H9 (cell line): ENCODE measurements at regions not wholly inside any gene's neighbourhood (a gene's known extent, or its start where the extent isn't known, plus 50 kb on each side); places are given as distances from the start of the nearest gene placed in this dataset.

ENCODE experiments used
- DNase-seq: peaks from one replicate; pipeline ENCODE4 v3.0.0-alpha.2; 2017
- H2AFZ ChIP-seq: one replicate; pipeline ENCODE4 v1.6.1; 2013; ENCODE audit warnings: mild to moderate bottlenecking, low read length, control low read depth, moderate library complexity
- H2AK5ac ChIP-seq: 2 replicates; pipeline ENCODE4 v1.6.1; 2013; ENCODE audit warnings: low read length, control low read depth, mixed read lengths; ENCODE audit not compliant: insufficient read length
- H2BK120ac ChIP-seq: one replicate; pipeline ENCODE4 v1.6.1; 2013; ENCODE audit warnings: low read depth, mild to moderate bottlenecking, low read length, control low read depth, inconsistent platforms; ENCODE audit not compliant: poor library complexity, severe bottlenecking
- H2BK12ac ChIP-seq: 2 replicates; pipeline ENCODE4 v1.6.1; 2013; ENCODE audit warnings: low read length, control low read depth, mixed read lengths, low read depth; ENCODE audit not compliant: insufficient read length
- H2BK15ac ChIP-seq: 2 replicates; pipeline ENCODE4 v1.6.1; 2013; ENCODE audit warnings: low read depth, low read length, control low read depth
- H2BK20ac ChIP-seq: one replicate; pipeline ENCODE4 v1.6.1; 2013; ENCODE audit warnings: low read depth, mild to moderate bottlenecking, low read length, control low read depth, inconsistent platforms; ENCODE audit not compliant: poor library complexity, severe bottlenecking
- H2BK5ac ChIP-seq: 2 replicates; pipeline ENCODE4 v1.6.1; 2013; ENCODE audit warnings: low read length, control low read depth, mixed read lengths; ENCODE audit not compliant: insufficient read length
- H3K14ac ChIP-seq: 2 replicates; pipeline ENCODE4 v1.6.1; 2013; ENCODE audit warnings: low read length, control low read depth; ENCODE audit not compliant: insufficient read depth
- H3K18ac ChIP-seq: 2 replicates; pipeline ENCODE4 v1.6.1; 2013; ENCODE audit warnings: low read depth, mild to moderate bottlenecking, mixed read lengths, low read length, control low read depth; ENCODE audit not compliant: insufficient read length
- H3K23ac ChIP-seq: 2 replicates; pipeline ENCODE4 v1.6.1; 2013; ENCODE audit warnings: low read length, control low read depth, mixed read lengths, low read depth; ENCODE audit not compliant: insufficient read length
- H3K23me2 ChIP-seq: 2 replicates; pipeline ENCODE4 v1.6.1; 2013; ENCODE audit warnings: low read depth, mild to moderate bottlenecking, mixed read lengths, low read length, control low read depth; ENCODE audit not compliant: insufficient read length, poor library complexity, severe bottlenecking
- H3K27ac ChIP-seq: 2 replicates; pipeline ENCODE4 v1.5.1; 2013; ENCODE audit warnings: low read length, control low read depth, mixed read lengths, low read depth; ENCODE audit not compliant: insufficient read length
- H3K27me3 ChIP-seq: 2 replicates; pipeline ENCODE4 v1.6.1; 2013; ENCODE audit warnings: low read length, control low read depth, inconsistent platforms; ENCODE audit not compliant: insufficient read depth
- H3K4ac ChIP-seq: 2 replicates; pipeline ENCODE4 v1.6.1; 2013; ENCODE audit warnings: low read depth, mild to moderate bottlenecking, control low read depth, inconsistent platforms, low read length, moderate library complexity
- H3K4me1 ChIP-seq: 2 replicates; pipeline ENCODE4 v1.6.1; 2013; ENCODE audit warnings: low read length, control low read depth, inconsistent platforms; ENCODE audit not compliant: insufficient read depth
- H3K4me2 ChIP-seq: 2 replicates; pipeline ENCODE4 v1.6.1; 2013; ENCODE audit warnings: low read length, control low read depth, mixed read lengths; ENCODE audit not compliant: insufficient read length, insufficient read depth
- H3K56ac ChIP-seq: 2 replicates; pipeline ENCODE4 v1.6.1; 2013; ENCODE audit warnings: low read depth, mild to moderate bottlenecking, mixed read lengths, low read length, control low read depth; ENCODE audit not compliant: insufficient read length
- H3K79me1 ChIP-seq: 2 replicates; pipeline ENCODE4 v1.6.1; 2013; ENCODE audit warnings: low read depth, mild to moderate bottlenecking, moderate library complexity, low read length, control low read depth, inconsistent platforms; ENCODE audit not compliant: insufficient read depth, poor library complexity, severe bottlenecking
- H3K79me2 ChIP-seq: 2 replicates; pipeline ENCODE4 v1.6.1; 2013; ENCODE audit warnings: low read length, control low read depth, inconsistent platforms; ENCODE audit not compliant: insufficient read depth
- H3K9ac ChIP-seq: 2 replicates; pipeline ENCODE4 v1.6.1; 2013; ENCODE audit warnings: low read length, control low read depth, mixed read lengths; ENCODE audit not compliant: insufficient read length; ENCODE audit errors: extremely low read depth
- H3K9me3 ChIP-seq: one replicate; pipeline ENCODE4 v1.6.1; 2013; ENCODE audit warnings: low read depth, low read length, inconsistent platforms; ENCODE audit not compliant: control insufficient read depth
- H3T11ph ChIP-seq: one replicate; pipeline ENCODE4 v1.6.1; 2013; ENCODE audit warnings: mild to moderate bottlenecking, low read length, control low read depth, inconsistent platforms
- H4K20me1 ChIP-seq: one replicate; pipeline ENCODE4 v1.6.1; 2013; ENCODE audit not compliant: control insufficient read depth, insufficient read length, insufficient read depth
- H4K5ac ChIP-seq: 2 replicates; pipeline ENCODE4 v1.6.1; 2013; ENCODE audit warnings: low read depth, mild to moderate bottlenecking, mixed read lengths, low read length, control low read depth; ENCODE audit not compliant: insufficient read length
- H4K8ac ChIP-seq: replicated peaks from 2 replicates; pipeline ENCODE4 v1.6.1; 2013; ENCODE audit warnings: low read length, control low read depth, mixed read lengths, low read depth; ENCODE audit not compliant: insufficient read length
- H4K91ac ChIP-seq: 2 replicates; pipeline ENCODE4 v1.6.1; 2013; ENCODE audit warnings: low read depth, mild to moderate bottlenecking, moderate library complexity, mixed read lengths, low read length, control low read depth; ENCODE audit not compliant: insufficient read length
- H3K27ac Mint-ChIP-seq, 3 experiments: 2 replicates in 2 of 3; 3 replicates in 1 of 3; pipeline ENCODE4 v1.8.0; 2020 to 2021; ENCODE audit warnings: mixed read lengths in 3 of 3, mild to moderate bottlenecking in 1 of 3, moderate library complexity in 1 of 3
- H3K27me3 Mint-ChIP-seq: 2 replicates; pipeline ENCODE4 v1.8.0; 2021; ENCODE audit warnings: low read depth, mild to moderate bottlenecking, moderate library complexity, mixed read lengths
- H3K36me3 Mint-ChIP-seq, 3 experiments: 2 replicates in 2 of 3; 3 replicates in 1 of 3; pipeline ENCODE4 v1.8.0; 2020 to 2021; ENCODE audit warnings: low read depth in 3 of 3, mixed read lengths in 3 of 3; ENCODE audit not compliant: insufficient read depth in 1 of 3
- H3K4me1 Mint-ChIP-seq, 2 experiments: 2 replicates each; pipeline ENCODE4 v1.8.0; 2020; ENCODE audit warnings: mixed read lengths in 2 of 2
- H3K4me3 Mint-ChIP-seq, 2 experiments: 2 replicates in 1 of 2; 3 replicates in 1 of 2; pipeline ENCODE4 v1.8.0; 2020 to 2021; ENCODE audit warnings: mild to moderate bottlenecking in 2 of 2, mixed read lengths in 2 of 2, moderate library complexity in 1 of 2
- H3K9me3 Mint-ChIP-seq, 2 experiments: 2 replicates in 1 of 2; 3 replicates in 1 of 2; pipeline ENCODE4 v1.8.0; 2020; ENCODE audit warnings: mild to moderate bottlenecking in 2 of 2, mixed read lengths in 2 of 2, moderate library complexity in 1 of 2
- CTCF ChIP-seq: fragments of 200-600 bp; sonication (generic); conservative IDR thresholded peaks from 3 replicates; pipeline ENCODE4 v1.8.0; 2021; ENCODE audit warnings: antibody characterized with exemption, mild to moderate bottlenecking
- WGBS: extraction: QIAGEN DNeasy Blood & Tissue Kit; methylation state at CpG from one replicate; pipeline ENCODE4 v1.1.7; 2013; ENCODE audit warnings: missing lambda C conversion rate, low lambda C conversion rate, mixed read lengths; ENCODE audit not compliant: insufficient read length; ENCODE audit errors: extremely low coverage; 5-methylcytosine and 5-hydroxymethylcytosine counted together

GRCh38 chr2:183519371-183520056, 395.3 kb downstream of the NUP35 start:
- Mint-ChIP-seq H3K9me3 (no peaks in the 10 kb centered on the region), H3K36me3 (no peaks in the 10 kb centered on the region), H3K4me1 (peaks cover 0 to 6% of the 10 kb centered on the region in 2 experiments; a peak in 2 of 4 replicates), H3K27ac (no peak overlapping the region), H3K4me3 (no peak overlapping the region), H3K27me3 (no peaks in the 10 kb centered on the region)
- no peaks in the 10 kb centered on the region for H3K4me1 ChIP-seq
- no peak overlapping the region for H2BK5ac ChIP-seq
- no peak overlapping the region for H4K8ac ChIP-seq
- H2AFZ ChIP-seq, result no peak overlapping the region
- no peak overlapping the region for H4K5ac ChIP-seq
- no peak overlapping the region for H3K9ac ChIP-seq
- no peaks in the 10 kb centered on the region for H3K9me3 ChIP-seq
- no peak overlapping the region for H3K23ac ChIP-seq
- H3K79me2 ChIP-seq, result no peaks in the 10 kb centered on the region
- H3K4ac ChIP-seq, result no peak overlapping the region
- no peak overlapping the region for H2AK5ac ChIP-seq
- H2BK20ac ChIP-seq, result no peak overlapping the region
- WGBS, result no CpG with 5 or more reads among the region's 1 CpG
- TF ChIP-seq CTCF, result no peak
- H3K27ac ChIP-seq, result no peak overlapping the region
- H3K18ac ChIP-seq, result no peak overlapping the region
- no peak overlapping the region for H4K91ac ChIP-seq
- H2BK120ac ChIP-seq, result no peak overlapping the region
- H3K79me1 ChIP-seq, result no peaks in the 10 kb centered on the region
- H2BK12ac ChIP-seq, result no peak overlapping the region
- H3T11ph ChIP-seq, result no peak overlapping the region
- no peaks in the 10 kb centered on the region for H3K23me2 ChIP-seq
- no peaks in the 10 kb centered on the region for H3K27me3 ChIP-seq
- DNase-seq, result no peak
- no peak overlapping the region for H3K56ac ChIP-seq
- no peaks in the 10 kb centered on the region for H4K20me1 ChIP-seq
- H3K4me2 ChIP-seq, result no peak overlapping the region
- H2BK15ac ChIP-seq, result no peak overlapping the region
- H3K14ac ChIP-seq, result no peak overlapping the region
